RWPE2 (cell line): ENCODE measurements at regions not wholly inside any gene's neighbourhood (a gene's known extent, or its start where the extent isn't known, plus 50 kb on each side); places are given as distances from the start of the nearest gene placed in this dataset.

Experiments used
- ATAC-seq: fragments of 200-7000 bp; cut with Tn5 transposase; 3 replicates; pipeline ENCODE4 v1.9.1; 2021; ENCODE audit warnings: low read depth
- DNase-seq: peaks from one replicate; pipeline ENCODE4 v3.0.0-alpha.2; 2020; ENCODE audit warnings: low spot score
- H3K27ac ChIP-seq: fragments of 450-650 bp; 2 replicates; pipeline ENCODE4 v1.5.1; 2017; ENCODE audit warnings: mild to moderate bottlenecking; ENCODE audit not compliant: poor library complexity, severe bottlenecking
- H3K27me3 ChIP-seq: fragments of 250-450 bp; sonication (Bioruptor Pico); 2 replicates; pipeline ENCODE4 v1.5.1; 2021; ENCODE audit warnings: mild to moderate bottlenecking, moderate library complexity; ENCODE audit not compliant: insufficient read depth, poor library complexity, severe bottlenecking
- H3K36me3 ChIP-seq: fragments of 250-450 bp; sonication (Bioruptor Pico); 2 replicates; pipeline ENCODE4 v1.5.1; 2020; ENCODE audit warnings: low read depth, mild to moderate bottlenecking, moderate library complexity
- H3K4me1 ChIP-seq: fragments of 250-450 bp; sonication (Bioruptor Pico); 2 replicates; pipeline ENCODE4 v1.5.1; 2021; ENCODE audit warnings: mild to moderate bottlenecking, moderate library complexity; ENCODE audit not compliant: insufficient read depth, poor library complexity, severe bottlenecking
- H3K4me3 ChIP-seq: fragments of 250-450 bp; sonication (Bioruptor Pico); 2 replicates; pipeline ENCODE4 v1.5.1; 2021; ENCODE audit warnings: mild to moderate bottlenecking, moderate library complexity; ENCODE audit not compliant: severe bottlenecking
- H3K9me3 ChIP-seq: fragments of 250-450 bp; sonication (Bioruptor Pico); 2 replicates; pipeline ENCODE4 v1.5.1; 2021; ENCODE audit warnings: mild to moderate bottlenecking, moderate library complexity; ENCODE audit not compliant: severe bottlenecking
- CTCF ChIP-seq: fragments of 450-650 bp; IDR thresholded peaks from one replicate; pipeline ENCODE4 v1.5.1; 2017; ENCODE audit warnings: mild to moderate bottlenecking, moderate library complexity; ENCODE audit not compliant: poor library complexity, severe bottlenecking

GRCh38 chr15:25136119-25136518 is 181.3 kb downstream of the SNRPN start:
- H3K4me3 ChIP-seq = no peak overlapping the region
- ATAC-seq (peak; percentile 51; the same call in 1 of the 3 replicates), DNase-seq (no peak)
- no peaks in the 10 kb centered on the region for H3K4me1 ChIP-seq
- TF ChIP-seq CTCF = peak; percentile 31
- H3K36me3 ChIP-seq = 0 out of 2 replicates have a peak, but pooled peaks cover 4% of the 10 kb centered on the region
- no peak overlapping the region for H3K27ac ChIP-seq
- H3K27me3 ChIP-seq = no peaks in the 10 kb centered on the region
- H3K9me3 ChIP-seq = no peaks in the 10 kb centered on the region

GRCh38 chr15:25137013-25137412 is 182.2 kb downstream of the SNRPN start:
- Histone ChIP-seq H3K4me3 (no peak overlapping the region), H3K36me3 (0 out of 2 replicates have a peak, but pooled peaks cover 4% of the 10 kb centered on the region), H3K27ac (no peak overlapping the region), H3K9me3 (no peaks in the 10 kb centered on the region), H3K4me1 (no peaks in the 10 kb centered on the region), H3K27me3 (no peaks in the 10 kb centered on the region)
- ATAC-seq = no peak
- no peak for TF ChIP-seq CTCF
- DNase-seq = no peak

- Histone ChIP-seq H3K27ac (no peak overlapping the region), H3K36me3 (no peaks in the 10 kb centered on the region), H3K9me3 (peaks cover 48% of the 10 kb centered on the region), H3K27me3 (no peaks in the 10 kb centered on the region), H3K4me1 (no peaks in the 10 kb centered on the region), H3K4me3 (no peak overlapping the region)
- peak; percentile 67 for DNase-seq
- no peak for TF ChIP-seq CTCF
- no peak for ATAC-seq
Measured at GRCh38 chr15:25169318-25169717, 214.5 kb downstream of the SNRPN start.

GRCh38 chr15:25170113-25170731 is 215.4 kb downstream of the SNRPN start:
- no peak overlapping the region for H3K27ac ChIP-seq
- no peak overlapping the region for H3K4me3 ChIP-seq
- no peaks in the 10 kb centered on the region for H3K4me1 ChIP-seq
- no peak for TF ChIP-seq CTCF
- DNase-seq (peak; percentile 59), ATAC-seq (no peak)
- H3K27me3 ChIP-seq = no peaks in the 10 kb centered on the region
- H3K9me3 ChIP-seq = peaks cover 53% of the 10 kb centered on the region
- no peaks in the 10 kb centered on the region for H3K36me3 ChIP-seq

GRCh38 chr15:25170781-25171110 is 216.0 kb downstream of the SNRPN start:
- Histone ChIP-seq H3K36me3 (no peaks in the 10 kb centered on the region), H3K27ac (no peak overlapping the region), H3K4me3 (no peak overlapping the region), H3K27me3 (no peaks in the 10 kb centered on the region), H3K4me1 (no peaks in the 10 kb centered on the region), H3K9me3 (peaks cover 57% of the 10 kb centered on the region)
- TF ChIP-seq CTCF = no peak
- no peak for DNase-seq
- no peak for ATAC-seq
